ENCODE measurements at regions not wholly inside any gene's neighbourhood (a gene's known extent, or its start where the extent isn't known, plus 50 kb on each side); places are given as distances from the start of the nearest gene placed in this dataset.

- TF ChIP-seq CTCF (IDR thresholded peaks at IDR 0.05; ENCODE audit: low read length) (no peak), EZH2 (optimal IDR thresholded peaks at IDR 0.05; ENCODE audit: low read depth, low read length) (no peak), EZH2phosphoT487 (IDR thresholded peaks at IDR 0.05; ENCODE audit: low read length) (no peak)
These were observed 52.3 kb upstream of the TBX18 start for GRCh38 chr6:84816741-84817140.
